Gastroesophageal sphincter (tissue), 3 donors: ENCODE measurements at regions not wholly inside any gene's neighbourhood (a gene's known extent, or its start where the extent isn't known, plus 50 kb on each side); places are given as distances from the start of the nearest gene placed in this dataset.

ENCODE experiments used
- CTCF ChIP-seq, 4 experiments: fragments of 200-600 bp in 2 of 4; fragments of 450-650 bp in 2 of 4; sonication (generic) in 1 of 4; IDR thresholded peaks; one replicate each; pipeline ENCODE4 v1.5.1; 2017 to 2019; ENCODE audit warnings: antibody characterized with exemption in 4 of 4, mild to moderate bottlenecking in 2 of 4, moderate library complexity in 2 of 4
- POLR2A ChIP-seq, 2 donors: fragments of 450-650 bp; IDR thresholded peaks; one replicate each; pipeline ENCODE4 v1.6.1; 2017; ENCODE audit warnings: antibody characterized with exemption in 2 of 2, mild to moderate bottlenecking in 2 of 2, moderate library complexity in 1 of 2
- POLR2AphosphoS5 ChIP-seq: sonication (generic); formaldehyde crosslinking; IDR thresholded peaks from one replicate; pipeline ENCODE4 v1.6.1; 2017; ENCODE audit warnings: antibody characterized with exemption

GRCh38 chr18:5744659-5745058 is 150.7 kb downstream of the TMEM200C start:
- TF ChIP-seq POLR2A (IDR thresholded peaks at IDR 0.05) (no peak), CTCF (IDR thresholded peaks at IDR 0.05) (no peak), POLR2AphosphoS5 (no peak)
